Endothelial cell of umbilical vein (primary cell): ENCODE measurements at regions not wholly inside any gene's neighbourhood (a gene's known extent, or its start where the extent isn't known, plus 50 kb on each side); places are given as distances from the start of the nearest gene placed in this dataset.

Experiments used
- BruUV-seq: library from RNA; stranded (reverse); fragments of 400-500 nt; replicated peaks from 2 replicates; lab custom pipeline; 2021; lab: Mats Ljungman, UMichigan
- CTCF ChIA-PET: fragments of 300-600, 350-600 bp; sonication (Branson Sonifier 250); formaldehyde crosslinking; loops from one replicate; lab custom pipeline; 2021; ENCODE audit warnings: antibody characterized with exemption, inconsistent platforms; lab: Charles Lee
- POLR2A ChIA-PET: fragments of 300-600, 350-600 bp; sonication (Branson Sonifier 250); formaldehyde crosslinking; loops from one replicate; lab custom pipeline; 2021; ENCODE audit warnings: antibody characterized with exemption, inconsistent platforms; lab: Charles Lee
- DNase-seq: peaks from one replicate; pipeline ENCODE4 v3.0.0-alpha.2; 2011; ENCODE audit warnings: low read depth, low spot score
- FAIRE-seq: peaks from 2 replicates; lab custom pipeline; 2011; peaks lifted over from hg19 to GRCh38; lab: Jason Lieb, UNC
- H2AFZ ChIP-seq: 2 replicates; pipeline ENCODE4 v1.6.0; 2012; ENCODE audit warnings: low read depth, low read length, control low read depth, inconsistent platforms
- H3K27ac ChIP-seq: 2 replicates; pipeline ENCODE4 v1.5.1; 2011; ENCODE audit warnings: low read depth, mild to moderate bottlenecking, control low read depth, low read length, moderate library complexity; ENCODE audit not compliant: insufficient read depth
- H3K27me3 ChIP-seq, 2 experiments: 2 replicates each; pipeline versions ENCODE4 v1.6.0 to v1.6.1; 2011; ENCODE audit warnings: low read length in 2 of 2, mixed read lengths in 1 of 2; ENCODE audit not compliant: control insufficient read depth in 2 of 2, insufficient read depth in 2 of 2
- H3K36me3 ChIP-seq, 2 experiments: 2 replicates in 1 of 2; 3 replicates in 1 of 2; pipeline ENCODE4 v1.5.1; 2011; ENCODE audit warnings: low read length in 2 of 2, mild to moderate bottlenecking in 1 of 2, moderate library complexity in 1 of 2; ENCODE audit not compliant: control insufficient read depth in 2 of 2, insufficient read depth in 2 of 2; ENCODE audit errors: extremely low read depth in 1 of 2
- H3K4me1 ChIP-seq: 3 replicates; pipeline ENCODE4 v1.5.1; 2011; ENCODE audit warnings: mild to moderate bottlenecking, low read length; ENCODE audit not compliant: control insufficient read depth, insufficient read depth; ENCODE audit errors: extremely low read depth
- H3K4me2 ChIP-seq: 2 replicates; pipeline ENCODE4 v1.6.1; 2011; ENCODE audit warnings: low read length, control low read depth, mixed read lengths; ENCODE audit not compliant: insufficient read depth
- H3K4me3 ChIP-seq, 3 experiments: fragments of 200-600 bp in 1 of 3; sonication (generic), shearing (Covaris generic) in 1 of 3; replicated peaks in 1 of 3; 2 replicates each; pipeline ENCODE4 v1.5.1; 2011 to 2016; ENCODE audit warnings: control low read depth in 3 of 3, low read length in 3 of 3, mild to moderate bottlenecking in 2 of 3, inconsistent platforms in 1 of 3, low read depth in 1 of 3, moderate library complexity in 1 of 3; ENCODE audit not compliant: insufficient read depth in 1 of 3
- H3K79me2 ChIP-seq: 2 replicates; pipeline ENCODE4 v1.6.0; 2012; ENCODE audit warnings: low read length, inconsistent platforms; ENCODE audit not compliant: control insufficient read depth, insufficient read depth
- H3K9ac ChIP-seq: replicated peaks from 2 replicates; pipeline ENCODE3; 2011; ENCODE audit warnings: low read length, control low read depth; ENCODE audit not compliant: insufficient read depth; ENCODE audit errors: extremely low read depth
- H3K9me1 ChIP-seq: replicated peaks from 3 replicates; pipeline ENCODE4 v1.6.0; 2011; ENCODE audit warnings: mild to moderate bottlenecking, low read length; ENCODE audit not compliant: control insufficient read depth, insufficient read depth; ENCODE audit errors: extremely low read depth
- H3K9me3 ChIP-seq: replicated peaks from 2 replicates; pipeline ENCODE4 v1.5.1; 2012; ENCODE audit warnings: low read length, inconsistent platforms; ENCODE audit not compliant: control insufficient read depth, insufficient read depth
- H4K20me1 ChIP-seq: replicated peaks from 2 replicates; pipeline ENCODE3; 2011; ENCODE audit warnings: mild to moderate bottlenecking, low read length; ENCODE audit not compliant: control insufficient read depth, insufficient read depth; ENCODE audit errors: extremely low read depth
- CTCF ChIP-seq, 2 donors: IDR thresholded peaks; 1 replicate in 1 of 2; 2 replicates in 1 of 2; pipeline ENCODE4 v1.5.1; 2011; ENCODE audit warnings: low read length in 2 of 2, mild to moderate bottlenecking in 2 of 2, moderate library complexity in 2 of 2, control low read depth in 1 of 2, inconsistent platforms in 1 of 2, low read depth in 1 of 2; ENCODE audit not compliant: insufficient read depth in 1 of 2; ENCODE audit errors: extremely low read depth in 1 of 2
- EZH2 ChIP-seq: IDR thresholded peaks from 2 replicates; pipeline ENCODE4 v1.6.1; 2012; ENCODE audit warnings: borderline replicate concordance, low read depth, mild to moderate bottlenecking, moderate library complexity, low read length, inconsistent platforms; ENCODE audit not compliant: severe bottlenecking
- FOS ChIP-seq: IDR thresholded peaks from 2 replicates; pipeline ENCODE4 v1.6.1; 2011; ENCODE audit warnings: mild to moderate bottlenecking, low read length, moderate library complexity, borderline replicate concordance; ENCODE audit not compliant: insufficient read depth
- GATA2 ChIP-seq: IDR thresholded peaks from 2 replicates; pipeline ENCODE4 v1.7.0; 2011; ENCODE audit warnings: low read depth, mild to moderate bottlenecking, moderate library complexity, mixed read lengths, low read length; ENCODE audit not compliant: insufficient read length, insufficient read depth
- JUN ChIP-seq: IDR thresholded peaks from 2 replicates; pipeline ENCODE4 v1.6.1; 2011; ENCODE audit warnings: borderline replicate concordance, low read depth; ENCODE audit not compliant: insufficient read length, insufficient read depth
- MAX ChIP-seq: IDR thresholded peaks from 2 replicates; pipeline ENCODE4 v1.6.1; 2011; ENCODE audit not compliant: insufficient read depth, insufficient read length
- MYC ChIP-seq: IDR thresholded peaks from one replicate; pipeline ENCODE4 v1.6.1; 2011; ENCODE audit warnings: mild to moderate bottlenecking, low read depth, low read length
- POLR2A ChIP-seq: IDR thresholded peaks from 2 replicates; pipeline ENCODE4 v1.6.1; 2012; ENCODE audit warnings: low read depth, mild to moderate bottlenecking, control low read depth, low read length
- POLR2AphosphoS5 ChIP-seq: IDR thresholded peaks from 2 replicates; pipeline ENCODE4 v1.6.1; 2012; ENCODE audit warnings: low read depth, mild to moderate bottlenecking, control low read depth, low read length, moderate library complexity; ENCODE audit not compliant: insufficient read depth
- dilution Hi-C: fragments of 300-500 bp; cut with MboI; formaldehyde crosslinking; loops from one replicate; pipeline ENCODE4 v1.15.0; 2019; ENCODE audit warnings: low sequenced_read_pairs; ENCODE audit not compliant: extremely low pct_ligation_motif_present
- intact Hi-C: fragments of 100-400 bp; cut with micrococcal nuclease; formaldehyde crosslinking; loops from one replicate; pipeline ENCODE4 v1.10.0; 2022

- no peak for FAIRE-seq
Measured at GRCh38 chr7:52944921-52945320, 90.5 kb upstream of the POM121L12 start.

GRCh38 chr7:52940481-52940880 is 95.0 kb upstream of the POM121L12 start:
- dilution Hi-C loops: no loop called here
- TF ChIP-seq GATA2: no peak
- TF ChIP-seq POLR2A: no peak
- TF ChIP-seq JUN: no peak
- no peak for TF ChIP-seq EZH2
- no peak for TF ChIP-seq POLR2AphosphoS5
- no peak for TF ChIP-seq CTCF (IDR thresholded peaks at IDR 0.05; ENCODE audit: extremely low read depth in 1 of 2, insufficient read depth in 1 of 2, low read depth in 1 of 2, low read length in 2 of 2)
- no peak for TF ChIP-seq FOS
- TF ChIP-seq MYC: no peak
- no peak for TF ChIP-seq MAX
- DNase-seq: no peak
- no peaks in the 10 kb centered on the region for H3K9me3 ChIP-seq
- H3K4me1 ChIP-seq: peaks cover 4% of the 10 kb centered on the region
- no peak for FAIRE-seq
- intact Hi-C loops: no loop called here
- ChIA-PET POLR2A (no interaction called here), CTCF (no interaction called here)
- H3K27ac ChIP-seq: no peak overlapping the region
- no peaks in the 10 kb centered on the region for H3K36me3 ChIP-seq
- H3K4me2 ChIP-seq: no peak overlapping the region
- no peaks in the 10 kb centered on the region for H3K27me3 ChIP-seq
- no TSS peak for BruUV-seq
- H4K20me1 ChIP-seq: no peaks in the 10 kb centered on the region
- H3K79me2 ChIP-seq: no peaks in the 10 kb centered on the region
- H2AFZ ChIP-seq: no peak overlapping the region
- no peaks in the 10 kb centered on the region for H3K9me1 ChIP-seq
- no peak overlapping the region for H3K9ac ChIP-seq
- H3K4me3 ChIP-seq: no peak overlapping the region

More at GRCh38 chr7:52944921-52945320, 90.5 kb upstream of the POM121L12 start:
- no peaks in the 10 kb centered on the region for H3K27me3 ChIP-seq
- no peak overlapping the region for H3K4me2 ChIP-seq
- H3K4me3 ChIP-seq: no peak overlapping the region
- TF ChIP-seq CTCF (IDR thresholded peaks at IDR 0.05; ENCODE audit: extremely low read depth in 1 of 2, insufficient read depth in 1 of 2, low read depth in 1 of 2, low read length in 2 of 2) (no peak), FOS (peak; percentile 73)
- no peaks in the 10 kb centered on the region for H3K9me1 ChIP-seq
- H3K79me2 ChIP-seq: no peaks in the 10 kb centered on the region
- DNase-seq: no peak
- BruUV-seq: no TSS peak
- H3K4me1 ChIP-seq: peaks cover 4% of the 10 kb centered on the region
- peak overlapping the region; percentile 1 for H3K27ac ChIP-seq
- CTCF ChIA-PET: no interaction called here
- H3K9ac ChIP-seq: no peak overlapping the region
- H2AFZ ChIP-seq: no peak overlapping the region
- intact Hi-C loops: no loop called here
- no peaks in the 10 kb centered on the region for H3K9me3 ChIP-seq
- H3K36me3 ChIP-seq: no peaks in the 10 kb centered on the region
- POLR2A ChIA-PET: no interaction called here
- dilution Hi-C loops: no loop called here
- no peaks in the 10 kb centered on the region for H4K20me1 ChIP-seq
